ENCODE measurements at regions not wholly inside any gene's neighbourhood (a gene's known extent, or its start where the extent isn't known, plus 50 kb on each side); places are given as distances from the start of the nearest gene placed in this dataset.

GRCh38 chr15:100760357-100760903, 119.2 kb upstream of the ALDH1A3 start (continued):
- TF ChIP-seq, protein P1, sequence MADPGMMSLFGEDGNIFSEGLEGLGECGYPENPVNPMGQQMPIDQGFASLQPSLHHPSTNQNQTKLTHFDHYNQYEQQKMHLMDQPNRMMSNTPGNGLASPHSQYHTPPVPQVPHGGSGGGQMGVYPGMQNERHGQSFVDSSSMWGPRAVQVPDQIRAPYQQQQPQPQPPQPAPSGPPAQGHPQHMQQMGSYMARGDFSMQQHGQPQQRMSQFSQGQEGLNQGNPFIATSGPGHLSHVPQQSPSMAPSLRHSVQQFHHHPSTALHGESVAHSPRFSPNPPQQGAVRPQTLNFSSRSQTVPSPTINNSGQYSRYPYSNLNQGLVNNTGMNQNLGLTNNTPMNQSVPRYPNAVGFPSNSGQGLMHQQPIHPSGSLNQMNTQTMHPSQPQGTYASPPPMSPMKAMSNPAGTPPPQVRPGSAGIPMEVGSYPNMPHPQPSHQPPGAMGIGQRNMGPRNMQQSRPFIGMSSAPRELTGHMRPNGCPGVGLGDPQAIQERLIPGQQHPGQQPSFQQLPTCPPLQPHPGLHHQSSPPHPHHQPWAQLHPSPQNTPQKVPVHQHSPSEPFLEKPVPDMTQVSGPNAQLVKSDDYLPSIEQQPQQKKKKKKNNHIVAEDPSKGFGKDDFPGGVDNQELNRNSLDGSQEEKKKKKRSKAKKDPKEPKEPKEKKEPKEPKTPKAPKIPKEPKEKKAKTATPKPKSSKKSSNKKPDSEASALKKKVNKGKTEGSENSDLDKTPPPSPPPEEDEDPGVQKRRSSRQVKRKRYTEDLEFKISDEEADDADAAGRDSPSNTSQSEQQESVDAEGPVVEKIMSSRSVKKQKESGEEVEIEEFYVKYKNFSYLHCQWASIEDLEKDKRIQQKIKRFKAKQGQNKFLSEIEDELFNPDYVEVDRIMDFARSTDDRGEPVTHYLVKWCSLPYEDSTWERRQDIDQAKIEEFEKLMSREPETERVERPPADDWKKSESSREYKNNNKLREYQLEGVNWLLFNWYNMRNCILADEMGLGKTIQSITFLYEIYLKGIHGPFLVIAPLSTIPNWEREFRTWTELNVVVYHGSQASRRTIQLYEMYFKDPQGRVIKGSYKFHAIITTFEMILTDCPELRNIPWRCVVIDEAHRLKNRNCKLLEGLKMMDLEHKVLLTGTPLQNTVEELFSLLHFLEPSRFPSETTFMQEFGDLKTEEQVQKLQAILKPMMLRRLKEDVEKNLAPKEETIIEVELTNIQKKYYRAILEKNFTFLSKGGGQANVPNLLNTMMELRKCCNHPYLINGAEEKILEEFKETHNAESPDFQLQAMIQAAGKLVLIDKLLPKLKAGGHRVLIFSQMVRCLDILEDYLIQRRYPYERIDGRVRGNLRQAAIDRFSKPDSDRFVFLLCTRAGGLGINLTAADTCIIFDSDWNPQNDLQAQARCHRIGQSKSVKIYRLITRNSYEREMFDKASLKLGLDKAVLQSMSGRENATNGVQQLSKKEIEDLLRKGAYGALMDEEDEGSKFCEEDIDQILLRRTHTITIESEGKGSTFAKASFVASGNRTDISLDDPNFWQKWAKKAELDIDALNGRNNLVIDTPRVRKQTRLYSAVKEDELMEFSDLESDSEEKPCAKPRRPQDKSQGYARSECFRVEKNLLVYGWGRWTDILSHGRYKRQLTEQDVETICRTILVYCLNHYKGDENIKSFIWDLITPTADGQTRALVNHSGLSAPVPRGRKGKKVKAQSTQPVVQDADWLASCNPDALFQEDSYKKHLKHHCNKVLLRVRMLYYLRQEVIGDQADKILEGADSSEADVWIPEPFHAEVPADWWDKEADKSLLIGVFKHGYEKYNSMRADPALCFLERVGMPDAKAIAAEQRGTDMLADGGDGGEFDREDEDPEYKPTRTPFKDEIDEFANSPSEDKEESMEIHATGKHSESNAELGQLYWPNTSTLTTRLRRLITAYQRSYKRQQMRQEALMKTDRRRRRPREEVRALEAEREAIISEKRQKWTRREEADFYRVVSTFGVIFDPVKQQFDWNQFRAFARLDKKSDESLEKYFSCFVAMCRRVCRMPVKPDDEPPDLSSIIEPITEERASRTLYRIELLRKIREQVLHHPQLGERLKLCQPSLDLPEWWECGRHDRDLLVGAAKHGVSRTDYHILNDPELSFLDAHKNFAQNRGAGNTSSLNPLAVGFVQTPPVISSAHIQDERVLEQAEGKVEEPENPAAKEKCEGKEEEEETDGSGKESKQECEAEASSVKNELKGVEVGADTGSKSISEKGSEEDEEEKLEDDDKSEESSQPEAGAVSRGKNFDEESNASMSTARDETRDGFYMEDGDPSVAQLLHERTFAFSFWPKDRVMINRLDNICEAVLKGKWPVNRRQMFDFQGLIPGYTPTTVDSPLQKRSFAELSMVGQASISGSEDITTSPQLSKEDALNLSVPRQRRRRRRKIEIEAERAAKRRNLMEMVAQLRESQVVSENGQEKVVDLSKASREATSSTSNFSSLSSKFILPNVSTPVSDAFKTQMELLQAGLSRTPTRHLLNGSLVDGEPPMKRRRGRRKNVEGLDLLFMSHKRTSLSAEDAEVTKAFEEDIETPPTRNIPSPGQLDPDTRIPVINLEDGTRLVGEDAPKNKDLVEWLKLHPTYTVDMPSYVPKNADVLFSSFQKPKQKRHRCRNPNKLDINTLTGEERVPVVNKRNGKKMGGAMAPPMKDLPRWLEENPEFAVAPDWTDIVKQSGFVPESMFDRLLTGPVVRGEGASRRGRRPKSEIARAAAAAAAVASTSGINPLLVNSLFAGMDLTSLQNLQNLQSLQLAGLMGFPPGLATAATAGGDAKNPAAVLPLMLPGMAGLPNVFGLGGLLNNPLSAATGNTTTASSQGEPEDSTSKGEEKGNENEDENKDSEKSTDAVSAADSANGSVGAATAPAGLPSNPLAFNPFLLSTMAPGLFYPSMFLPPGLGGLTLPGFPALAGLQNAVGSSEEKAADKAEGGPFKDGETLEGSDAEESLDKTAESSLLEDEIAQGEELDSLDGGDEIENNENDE (IDR thresholded peaks at IDR 0.05; ENCODE audit: insufficient replicate concordance, low read length), result no peak
- TF ChIP-seq HDAC2 (IDR thresholded peaks at IDR 0.05; ENCODE audit: borderline replicate concordance in 1 of 2, low read depth in 2 of 2, low read length in 2 of 2) (no peak), CTBP2 (IDR thresholded peaks at IDR 0.05; ENCODE audit: borderline replicate concordance, insufficient read depth, insufficient read length, low read length) (no peak), SAP30 (IDR thresholded peaks at IDR 0.05; ENCODE audit: insufficient read depth, insufficient replicate concordance, low read length) (no peak), YY1 (IDR thresholded peaks at IDR 0.05; ENCODE audit: low read depth, low read length) (no peak), PHF8 (conservative IDR thresholded peaks at IDR 0.05; ENCODE audit: low read depth, low read length) (no peak)

Data from H1 (cell line).